Kidney (tissue), 13 donors: ENCODE measurements at regions not wholly inside any gene's neighbourhood (a gene's known extent, or its start where the extent isn't known, plus 50 kb on each side); places are given as distances from the start of the nearest gene placed in this dataset.
A peak's percentile ranks its signal among the peaks of the same experiment; 100 is the strongest.

Source experiments
- DNase-seq, 5 donors: peaks; one replicate each; pipeline ENCODE4 v3.0.0-alpha.2; 2013 to 2020
- FAIRE-seq: peaks from 2 replicates; lab custom pipeline; 2012; peaks lifted over from hg19 to GRCh38; lab: Jason Lieb, UNC
- H3K27ac ChIP-seq, 2 donors: one replicate each; pipeline ENCODE4 v1.7.0; 2013; ENCODE audit warnings: low read depth in 2 of 2, low read length in 2 of 2, inconsistent platforms in 1 of 2
- H3K27me3 ChIP-seq: one replicate; pipeline ENCODE4 v1.7.1; 2013; ENCODE audit warnings: low read length, inconsistent platforms; ENCODE audit not compliant: control insufficient read depth, insufficient read depth
- H3K36me3 ChIP-seq, 3 donors: one replicate each; pipeline versions ENCODE4 v1.7.0 to v1.7.1; 2013; ENCODE audit warnings: low read length in 3 of 3, control low read depth in 1 of 3, inconsistent platforms in 1 of 3; ENCODE audit not compliant: insufficient read depth in 3 of 3, control insufficient read depth in 2 of 3
- H3K4me1 ChIP-seq, 3 donors: one replicate each; pipeline versions ENCODE4 v1.7.0 to v1.7.1; 2013; ENCODE audit warnings: low read length in 3 of 3, inconsistent platforms in 1 of 3, low read depth in 1 of 3; ENCODE audit not compliant: control insufficient read depth in 2 of 3, insufficient read depth in 2 of 3
- H3K4me3 ChIP-seq, 3 donors: one replicate each; pipeline versions ENCODE4 v1.7.0 to v1.8.1; 2013; ENCODE audit warnings: low read length in 3 of 3, control low read depth in 1 of 3, inconsistent platforms in 1 of 3
- H3K9ac ChIP-seq, 3 donors: one replicate each; pipeline versions ENCODE4 v1.7.0 to v1.7.1; 2013; ENCODE audit warnings: low read length in 3 of 3, control low read depth in 1 of 3, inconsistent platforms in 1 of 3
- H3K9me3 ChIP-seq, 3 donors: one replicate each; pipeline versions ENCODE4 v1.7.0 to v1.7.1; 2013; ENCODE audit warnings: low read length in 3 of 3, control low read depth in 1 of 3, inconsistent platforms in 1 of 3; ENCODE audit not compliant: control insufficient read depth in 2 of 3, insufficient read depth in 1 of 3
- CTCF ChIP-seq: IDR thresholded peaks from 3 replicates; pipeline ENCODE4 v1.5.1; 2012; ENCODE audit warnings: mild to moderate bottlenecking, moderate library complexity, borderline replicate concordance; ENCODE audit not compliant: insufficient read depth; ENCODE audit errors: extremely low read depth
- intact Hi-C: fragments of 100-400 bp; cut with DNase I; formaldehyde crosslinking; loops from one replicate; pipeline ENCODE4 v1.11.1; 2022
- donor health status: control.
- donor health status: control.
- donor health status: control.
- donor health status: control.
- donor health status: control.
- donor health status: DM: yes; HTN: yes; CAD: no.
- donor health status: Normal renal cell carcinoma (clear cell type).

GRCh38 chr2:64825831-64826491 lies 163.2 kb upstream of the SLC1A4 start:
- no peaks in the 10 kb centered on the region for H3K27me3 ChIP-seq
- no peak overlapping the region for H3K9ac ChIP-seq
- TF ChIP-seq CTCF, result no peak
- no peak overlapping the region for H3K4me3 ChIP-seq
- no peak for DNase-seq
- H3K27ac ChIP-seq, result no peak overlapping the region
- H3K4me1 ChIP-seq, result peaks cover 0 to under 1% (median 0%) of the 10 kb centered on the region in 3 donors
- H3K9me3 ChIP-seq, result no peaks in the 10 kb centered on the region
- H3K36me3 ChIP-seq, result no peaks in the 10 kb centered on the region
- intact Hi-C loops, result no loop called here
- FAIRE-seq, result no peak

GRCh38 chr2:64826703-64827102 lies 162.5 kb upstream of the SLC1A4 start:
- Histone ChIP-seq H3K4me1 (peaks cover 0 to 3% (median 0%) of the 10 kb centered on the region in 3 donors), H3K9ac (no peak overlapping the region), H3K27me3 (no peaks in the 10 kb centered on the region), H3K9me3 (no peaks in the 10 kb centered on the region), H3K36me3 (no peaks in the 10 kb centered on the region), H3K4me3 (no peak overlapping the region), H3K27ac (no peak overlapping the region)
- TF ChIP-seq CTCF, result no peak
- DNase-seq, result no peak
- no peak for FAIRE-seq
- intact Hi-C loops, result no loop called here

GRCh38 chr2:64828261-64828660 lies 160.9 kb upstream of the SLC1A4 start:
- Histone ChIP-seq H3K9ac (no peak overlapping the region), H3K4me1 (peaks cover 0 to 3% (median 0%) of the 10 kb centered on the region in 3 donors), H3K4me3 (no peak overlapping the region), H3K36me3 (no peaks in the 10 kb centered on the region), H3K9me3 (no peaks in the 10 kb centered on the region), H3K27ac (no peak overlapping the region), H3K27me3 (no peaks in the 10 kb centered on the region)
- FAIRE-seq (no peak), DNase-seq (peak in 2 of 5 donors; percentile 32 to 51)
- TF ChIP-seq CTCF, result no peak
- intact Hi-C loops, result no loop called here
